Large intestine (tissue), 3 donors: ENCODE measurements at regions not wholly inside any gene's neighbourhood (a gene's known extent, or its start where the extent isn't known, plus 50 kb on each side); places are given as distances from the start of the nearest gene placed in this dataset.

Experiments
- DNase-seq, 2 donors: peaks; one replicate each; pipeline versions ENCODE4 v3.0.0 to v3.0.0-alpha.2; 2013
- H3K27ac ChIP-seq: one replicate; pipeline ENCODE4 v1.5.1; 2013; ENCODE audit warnings: low read length
- H3K27me3 ChIP-seq: 2 replicates; pipeline ENCODE4 v1.6.1; 2013; ENCODE audit warnings: low read length; ENCODE audit not compliant: control insufficient read depth, insufficient read depth
- H3K36me3 ChIP-seq: 2 replicates; pipeline ENCODE4 v1.6.1; 2013; ENCODE audit warnings: low read length; ENCODE audit not compliant: control insufficient read depth, insufficient read depth
- H3K4me1 ChIP-seq: one replicate; pipeline ENCODE4 v1.6.1; 2013; ENCODE audit warnings: low read length; ENCODE audit not compliant: control insufficient read depth, insufficient read depth
- H3K4me3 ChIP-seq: one replicate; pipeline ENCODE4 v1.5.1; 2013; ENCODE audit warnings: low read length
- H3K9me3 ChIP-seq: one replicate; pipeline ENCODE4 v1.6.1; 2013; ENCODE audit warnings: mild to moderate bottlenecking, low read depth, low read length, moderate library complexity; ENCODE audit not compliant: control insufficient read depth
- WGBS: methylation state at CpG from one replicate; pipeline ENCODE4 v1.1.5; 2013; ENCODE audit warnings: low lambda C conversion rate; ENCODE audit not compliant: insufficient coverage; 5-methylcytosine and 5-hydroxymethylcytosine counted together

- WGBS, result no CpG with 5 or more reads among the region's 4 CpGs
These were observed 52.0 kb upstream of the ZNRF2 start for GRCh38 chr7:30232391-30232790.

More at GRCh38 chr7:30232391-30232790, 52.0 kb upstream of the ZNRF2 start:
- no peak overlapping the region for H3K27ac ChIP-seq
- H3K4me3 ChIP-seq, result no peak overlapping the region
- DNase-seq, result no peak
- H3K4me1 ChIP-seq, result no peaks in the 10 kb centered on the region
- no peaks in the 10 kb centered on the region for H3K9me3 ChIP-seq
- no peaks in the 10 kb centered on the region for H3K36me3 ChIP-seq
- no peaks in the 10 kb centered on the region for H3K27me3 ChIP-seq
